Right lobe of liver (tissue), 6 donors: ENCODE measurements at regions not wholly inside any gene's neighbourhood (a gene's known extent, or its start where the extent isn't known, plus 50 kb on each side); places are given as distances from the start of the nearest gene placed in this dataset.

Experiments
- ATAC-seq, 4 donors: fragments of 200-7000 bp; cut with Tn5 transposase; one replicate each; pipeline ENCODE4 v1.9.1; 2020; ENCODE audit warnings: mild to moderate bottlenecking in 4 of 4, moderate library complexity in 4 of 4
- DNase-seq, 3 donors: peaks; one replicate each; pipeline ENCODE4 v3.0.0-alpha.2; 2020
- H3K27ac ChIP-seq, 3 donors: fragments of 200-600 bp; one replicate each; pipeline ENCODE4 v1.8.0; 2022
- H3K27me3 ChIP-seq, 2 donors: fragments of 200-600 bp; one replicate each; pipeline ENCODE4 v1.8.0; 2022
- H3K36me3 ChIP-seq, 4 donors: fragments of 200-600 bp; sonication (generic) in 1 of 4; one replicate each; pipeline versions ENCODE4 v1.5.1 to v1.8.0; 2017 to 2022; ENCODE audit warnings: control low read depth in 1 of 4
- H3K4me1 ChIP-seq, 4 donors: fragments of 200-600 bp; sonication (generic) in 1 of 4; one replicate each; pipeline versions ENCODE4 v1.5.1 to v1.8.0; 2017 to 2022; ENCODE audit warnings: control low read depth in 1 of 4
- H3K4me3 ChIP-seq, 3 donors: fragments of 200-600 bp; one replicate each; pipeline ENCODE4 v1.8.0; 2022
- H3K9me3 ChIP-seq, 4 donors: fragments of 200-600 bp; sonication (generic) in 1 of 4; one replicate each; pipeline versions ENCODE4 v1.5.1 to v1.8.0; 2017 to 2022; ENCODE audit warnings: control low read depth in 1 of 4
- CTCF ChIP-seq, 4 donors: fragments of 200-600 bp in 3 of 4; fragments of 450-650 bp in 1 of 4; IDR thresholded peaks; one replicate each; pipeline versions ENCODE4 v1.5.1 to v1.8.0; 2016 to 2022; ENCODE audit warnings: antibody characterized with exemption in 4 of 4, mild to moderate bottlenecking in 2 of 4
- POLR2A ChIP-seq: fragments of 450-650 bp; IDR thresholded peaks from one replicate; pipeline ENCODE4 v1.6.1; 2017; ENCODE audit warnings: antibody characterized with exemption, mild to moderate bottlenecking
- WGBS: methylation state at CpG from one replicate; pipeline ENCODE4 v1.1.6; 2018; ENCODE audit warnings: low coverage, low lambda C conversion rate; ENCODE audit not compliant: insufficient coverage; ENCODE audit errors: missing lambda C conversion rate; 5-methylcytosine and 5-hydroxymethylcytosine counted together
- intact Hi-C, 2 donors: fragments of 100-400 bp; cut with DNase I; formaldehyde crosslinking; loops; one replicate each; pipeline versions ENCODE4 v1.11.2 to v1.14.1; 2022
- donor health status: DM: no; HTN: yes; CAD: no.
- donor health status: DM: no; HTN: no; CAD: no.
- donor health status: DM: no; HTN: no; CAD: no.
- donor health status: DM: no; HTN: yes; CAD: no.
- donor health status: DM: no; HTN: yes; CAD: no.

GRCh38 chr20:39161900-39162299, 199.8 kb downstream of the DHX35 start:
- no peak for ATAC-seq
- Histone ChIP-seq H3K27ac (no peak overlapping the region), H3K4me3 (no peak overlapping the region), H3K27me3 (no peaks in the 10 kb centered on the region), H3K4me1 (no peaks in the 10 kb centered on the region), H3K9me3 (no peaks in the 10 kb centered on the region), H3K36me3 (no peaks in the 10 kb centered on the region)
- no peak for TF ChIP-seq POLR2A
- TF ChIP-seq CTCF (IDR thresholded peaks at IDR 0.05) = no peak
- 14% methylated on average over 1 of the region's 1 CpG for WGBS
- no peak for DNase-seq
- intact Hi-C loops = no loop called here

GRCh38 chr20:39155971-39156370, 193.8 kb downstream of the DHX35 start:
- no peak overlapping the region for H3K4me3 ChIP-seq
- WGBS = 37% methylated on average over 11 of the region's 12 CpGs
- H3K9me3 ChIP-seq = no peaks in the 10 kb centered on the region

GRCh38 chr20:39152742-39153141, 190.6 kb downstream of the DHX35 start:
- intact Hi-C loops = no loop called here
- H3K27ac ChIP-seq = no peak overlapping the region
- WGBS = 60% methylated on average over 1 of the region's 1 CpG
- H3K27me3 ChIP-seq = no peaks in the 10 kb centered on the region
- H3K9me3 ChIP-seq = no peaks in the 10 kb centered on the region
- TF ChIP-seq CTCF (IDR thresholded peaks at IDR 0.05) (no peak), POLR2A (no peak)
- ATAC-seq (no peak), DNase-seq (no peak)
- H3K36me3 ChIP-seq = no peaks in the 10 kb centered on the region
- H3K4me3 ChIP-seq = no peak overlapping the region
- H3K4me1 ChIP-seq = no peaks in the 10 kb centered on the region

More at GRCh38 chr20:39155971-39156370, 193.8 kb downstream of the DHX35 start:
- no peak for ATAC-seq
- H3K27ac ChIP-seq = no peak overlapping the region
- DNase-seq = no peak
- no peaks in the 10 kb centered on the region for H3K4me1 ChIP-seq
- H3K27me3 ChIP-seq = no peaks in the 10 kb centered on the region
- TF ChIP-seq POLR2A = no peak
- no peak for TF ChIP-seq CTCF (IDR thresholded peaks at IDR 0.05)
- no peaks in the 10 kb centered on the region for H3K36me3 ChIP-seq
- intact Hi-C loops = no loop called here

GRCh38 chr20:39152126-39152525, 190.0 kb downstream of the DHX35 start:
- Histone ChIP-seq H3K27me3 (no peaks in the 10 kb centered on the region), H3K4me1 (no peaks in the 10 kb centered on the region), H3K27ac (no peak overlapping the region), H3K36me3 (no peaks in the 10 kb centered on the region), H3K4me3 (no peak overlapping the region), H3K9me3 (no peaks in the 10 kb centered on the region)
- 20% methylated on average over 4 of the region's 4 CpGs for WGBS
- TF ChIP-seq CTCF (IDR thresholded peaks at IDR 0.05) (no peak), POLR2A (no peak)
- ATAC-seq (peak; percentile 27 to 68 (median 50)), DNase-seq (no peak)
- intact Hi-C loops = no loop called here

GRCh38 chr20:39150501-39150900, 188.4 kb downstream of the DHX35 start:
- intact Hi-C loops = no loop called here
- Histone ChIP-seq H3K27ac (no peak overlapping the region), H3K9me3 (no peaks in the 10 kb centered on the region), H3K4me3 (no peak overlapping the region), H3K4me1 (no peaks in the 10 kb centered on the region), H3K36me3 (no peaks in the 10 kb centered on the region), H3K27me3 (no peaks in the 10 kb centered on the region)
- WGBS = 90% methylated on average over 6 of the region's 13 CpGs
- TF ChIP-seq CTCF (IDR thresholded peaks at IDR 0.05) (no peak), POLR2A (no peak)
- ATAC-seq (no peak), DNase-seq (no peak)
